ENCODE measurements at regions not wholly inside any gene's neighbourhood (a gene's known extent, or its start where the extent isn't known, plus 50 kb on each side); places are given as distances from the start of the nearest gene placed in this dataset.
A peak's percentile ranks its signal among the peaks of the same experiment; 100 is the strongest.
"Not testable (repeated sequence)": the region's sequence is repeated elsewhere in the genome, so short reads cannot be mapped to it uniquely, and the experiment has no call there.

DNA sequence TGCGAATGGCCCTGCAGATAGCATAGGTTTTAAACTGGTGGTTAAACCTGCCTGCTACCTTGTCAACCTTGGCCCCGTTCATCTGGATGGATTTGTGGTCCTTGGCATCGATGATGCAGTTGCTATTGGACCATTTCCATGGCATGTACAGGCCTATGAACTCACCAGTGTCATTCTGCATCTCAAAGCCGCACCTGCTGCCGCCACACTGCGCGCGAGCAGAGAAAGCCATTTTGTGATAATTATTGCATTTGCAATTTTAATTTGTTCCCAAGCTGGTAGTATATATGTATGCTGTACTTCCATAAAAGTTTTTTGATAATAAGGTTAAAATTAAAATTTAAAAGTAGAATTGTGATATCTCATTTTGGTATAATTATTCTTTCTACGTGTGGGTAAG lies 94.8 kb upstream of the UXS1 start:
- no peak for DNase-seq

- DNase-seq = no peak
Observed at GRCh38 chr2:106285237-106285829, 91.2 kb upstream of the UXS1 start.

DNA sequence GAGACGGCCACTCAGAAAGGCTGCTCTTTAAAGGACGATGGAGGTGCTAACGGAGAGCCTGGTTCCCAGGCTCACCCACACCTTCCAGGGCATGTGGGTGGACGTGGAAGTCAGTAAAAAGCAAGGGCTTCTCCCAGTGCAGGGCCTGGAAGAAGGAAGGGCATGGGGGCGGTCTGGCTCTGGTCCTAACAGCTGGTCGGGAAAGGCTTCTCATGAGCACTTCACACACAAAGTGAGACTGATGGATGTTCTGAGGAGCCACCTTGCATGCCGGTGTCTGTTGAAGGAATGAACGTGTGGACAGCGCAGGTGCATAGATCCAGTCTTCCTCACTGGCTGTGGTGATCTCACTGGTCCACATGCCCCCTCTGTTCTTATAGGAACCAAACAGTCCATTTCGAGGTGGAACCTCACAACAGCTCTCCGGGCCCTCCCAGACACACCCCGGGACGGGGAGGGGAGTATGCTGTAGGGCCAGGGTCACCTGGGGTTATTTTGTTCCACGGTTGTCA lies 90.6 kb upstream of the UXS1 start:
- DNase-seq = no peak

- DNase-seq = no peak
Observed at GRCh38 chr2:106284255-106284654, 90.2 kb upstream of the UXS1 start.

DNA sequence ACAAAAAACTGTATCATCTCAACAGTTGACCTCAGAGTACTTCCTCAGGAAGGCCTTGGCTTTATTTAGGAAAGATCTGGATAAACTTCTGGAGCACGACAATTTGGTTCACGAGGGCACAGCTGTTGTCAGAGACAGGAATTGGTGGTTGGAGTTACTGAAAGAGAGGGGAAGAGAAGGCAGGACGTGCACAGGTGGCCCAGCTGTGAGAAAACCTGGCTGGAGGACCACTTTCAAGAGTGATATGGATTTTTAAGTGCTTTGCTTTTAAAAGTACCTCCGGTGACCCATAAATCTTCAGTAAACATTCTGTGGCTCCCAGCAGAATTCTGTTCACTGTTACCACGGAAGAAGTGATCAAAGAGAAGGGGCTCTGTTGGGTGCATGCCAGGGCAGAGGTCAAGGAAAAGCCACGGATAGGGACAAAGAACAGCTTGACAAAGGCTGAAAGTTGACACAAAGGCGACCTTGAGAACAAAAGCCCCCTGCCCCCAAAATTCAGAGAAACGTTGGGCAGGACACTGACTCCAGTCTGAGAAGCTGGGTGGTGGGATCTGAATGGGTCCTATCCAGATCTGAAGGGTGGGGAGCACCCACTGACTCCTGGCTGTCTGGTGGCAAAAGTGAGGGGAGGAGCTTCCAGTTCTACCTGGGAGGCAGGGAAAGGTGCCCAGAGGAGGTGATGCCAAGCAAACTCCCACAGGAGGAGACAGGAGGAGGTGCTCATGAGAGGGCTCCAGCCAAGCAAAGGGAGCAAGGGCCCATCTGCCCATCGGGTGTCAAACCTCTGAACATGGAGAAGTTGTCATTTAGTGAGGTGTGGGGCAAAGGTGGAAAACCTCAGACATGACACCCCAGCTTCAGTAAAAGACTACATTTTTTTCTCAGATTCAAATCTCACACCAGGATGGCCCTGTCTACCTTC lies 89.4 kb upstream of the UXS1 start:
- DNase-seq = peak; percentile 23

DNA sequence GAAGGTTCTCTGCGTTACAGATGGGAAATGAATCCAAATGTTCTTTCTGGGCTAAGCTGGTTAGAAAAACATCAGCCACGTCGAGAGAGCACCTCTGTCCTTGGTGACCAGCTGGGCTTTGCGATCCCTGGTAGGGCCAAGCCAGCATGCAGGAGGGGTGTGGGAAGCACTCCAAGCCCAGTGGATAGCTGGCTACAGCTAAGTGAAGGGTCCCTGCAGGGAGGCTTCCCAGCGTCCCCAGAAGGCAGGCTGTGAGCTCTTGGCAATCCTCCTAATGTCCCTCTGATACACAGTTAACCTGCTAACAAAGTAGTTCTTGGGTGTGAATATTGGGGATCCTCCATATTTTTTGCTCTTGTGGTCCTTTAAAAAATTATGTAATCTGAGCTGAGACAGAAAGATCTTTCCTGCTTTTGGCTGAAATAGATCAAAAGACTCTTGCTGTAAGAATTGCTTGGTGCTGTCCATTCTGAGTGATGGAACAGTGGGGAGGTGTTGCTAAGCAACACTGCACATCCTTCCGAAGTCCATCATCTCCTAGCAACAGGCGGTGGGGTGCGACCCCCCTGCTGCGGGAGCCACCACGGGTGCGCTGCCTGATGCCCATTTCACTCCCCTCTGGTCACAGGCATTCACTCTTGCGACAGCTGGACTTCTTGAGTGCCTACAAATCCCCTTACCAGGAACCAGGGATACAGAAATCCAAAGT lies 88.5 kb upstream of the UXS1 start:
- no peak for DNase-seq

DNA sequence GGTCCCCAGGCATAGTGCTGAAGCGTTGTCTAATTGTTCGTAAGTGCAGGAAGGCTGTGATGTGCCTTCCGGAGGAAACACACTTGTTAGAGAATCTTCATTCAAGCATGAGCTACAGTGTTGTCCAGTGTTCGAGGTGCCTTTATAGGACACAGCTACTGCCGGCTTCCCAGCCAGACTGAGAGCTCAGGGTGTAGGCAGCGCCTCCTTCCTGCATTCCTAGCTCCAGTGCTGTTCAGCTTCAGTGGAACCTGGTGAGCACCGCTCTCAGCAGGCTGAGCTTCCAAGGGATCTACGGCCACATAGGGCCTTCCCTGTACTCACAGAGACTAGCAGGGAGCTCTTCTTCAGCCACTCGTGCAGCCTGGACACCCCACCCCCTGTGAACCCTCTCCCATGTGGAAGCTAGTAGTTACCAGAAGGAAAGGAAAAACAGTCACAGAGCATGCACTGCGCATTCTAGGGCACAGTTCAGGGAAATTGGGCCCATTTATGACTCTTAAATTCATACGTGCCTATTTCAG lies 87.9 kb upstream of the UXS1 start:
- DNase-seq = not testable (repeated sequence)

DNA sequence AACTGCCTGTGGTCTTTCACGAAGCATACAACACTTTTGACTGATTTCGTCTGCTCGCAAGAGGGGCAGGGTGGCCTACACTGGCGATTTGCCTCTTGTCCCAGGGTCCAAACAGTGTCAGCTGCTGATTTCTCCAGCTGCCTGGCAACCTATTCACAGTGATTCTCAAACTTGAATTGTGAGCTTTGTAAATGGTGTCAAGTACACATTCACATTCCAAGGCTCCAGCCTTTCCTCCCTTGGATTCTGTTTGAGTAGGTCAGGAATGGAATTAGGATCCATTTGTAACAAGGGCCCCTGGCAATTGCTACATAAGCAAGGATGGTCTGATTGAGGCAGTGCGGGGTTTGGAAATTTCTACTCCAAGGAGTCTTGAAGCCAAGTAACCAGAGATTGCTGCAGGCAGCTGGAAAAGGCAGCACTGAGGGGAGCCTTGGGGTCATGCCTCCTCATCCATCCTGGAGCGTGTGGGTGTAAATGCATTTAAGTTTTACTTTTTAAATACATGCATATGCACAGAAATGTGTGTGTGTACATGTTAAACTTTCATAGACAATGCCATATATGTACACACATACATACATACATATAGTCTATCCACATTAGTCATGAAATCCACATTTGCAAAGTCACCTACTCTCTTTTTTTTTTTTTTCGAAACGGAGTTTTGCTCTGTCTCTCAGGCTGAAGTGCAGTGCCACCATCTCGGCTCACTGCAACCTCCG lies 86.8 kb upstream of the UXS1 start:
- DNase-seq = no peak

DNA sequence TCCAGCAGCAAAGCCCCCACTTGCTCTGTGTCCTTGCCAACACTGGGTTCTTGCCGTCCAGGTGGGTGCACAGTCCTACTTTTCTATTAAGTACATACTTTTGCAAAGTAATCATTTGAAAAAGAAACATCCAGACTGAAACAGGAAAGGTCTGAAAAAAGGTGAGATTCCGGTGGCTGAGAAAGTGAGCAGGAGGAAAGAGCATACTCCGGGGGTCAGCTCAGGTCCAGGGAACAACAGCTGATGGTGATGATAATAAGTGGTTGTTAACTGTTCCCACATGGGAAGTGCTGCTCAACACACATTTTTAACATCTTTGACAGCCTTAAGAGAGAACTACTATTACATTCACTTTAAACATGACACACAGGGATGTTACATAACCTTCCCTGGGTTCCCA lies 86.1 kb upstream of the UXS1 start:
- no peak for DNase-seq

DNA sequence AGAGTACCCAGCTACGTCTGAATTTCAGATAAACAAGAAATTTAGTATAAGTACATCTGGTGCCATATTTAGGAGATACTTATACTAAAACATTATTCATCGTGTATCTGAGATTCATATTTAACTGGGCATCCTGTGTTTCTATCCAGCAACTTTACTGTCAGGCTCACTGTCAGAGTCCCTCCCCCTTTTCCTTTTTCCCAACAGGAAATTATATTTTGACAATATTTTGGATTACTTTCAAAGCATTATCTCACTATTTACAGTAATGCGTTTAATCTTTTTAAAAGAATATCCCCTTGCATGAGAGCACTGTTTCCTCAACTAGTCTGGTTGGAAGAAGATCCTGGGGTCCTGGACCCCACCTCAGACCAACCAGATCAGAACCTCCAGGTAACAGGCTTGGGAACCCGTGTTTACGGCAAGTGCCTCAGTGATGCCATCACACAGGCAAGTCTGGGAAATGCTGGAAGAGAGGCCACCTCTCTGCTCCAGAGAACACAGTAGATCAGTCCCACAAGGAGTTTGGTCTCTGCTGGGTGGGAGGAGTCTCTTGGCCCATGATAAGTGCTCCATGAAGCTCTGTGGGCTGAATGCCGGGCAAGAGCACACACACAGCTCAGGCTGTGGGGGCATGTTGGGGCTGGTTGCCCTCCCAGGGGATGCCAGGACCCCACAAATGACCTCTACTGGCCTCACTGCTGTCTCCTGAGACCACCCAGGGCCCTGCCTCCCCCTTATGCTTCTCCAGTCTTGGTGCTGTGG lies 84.2 kb upstream of the UXS1 start:
- no peak for DNase-seq

DNA sequence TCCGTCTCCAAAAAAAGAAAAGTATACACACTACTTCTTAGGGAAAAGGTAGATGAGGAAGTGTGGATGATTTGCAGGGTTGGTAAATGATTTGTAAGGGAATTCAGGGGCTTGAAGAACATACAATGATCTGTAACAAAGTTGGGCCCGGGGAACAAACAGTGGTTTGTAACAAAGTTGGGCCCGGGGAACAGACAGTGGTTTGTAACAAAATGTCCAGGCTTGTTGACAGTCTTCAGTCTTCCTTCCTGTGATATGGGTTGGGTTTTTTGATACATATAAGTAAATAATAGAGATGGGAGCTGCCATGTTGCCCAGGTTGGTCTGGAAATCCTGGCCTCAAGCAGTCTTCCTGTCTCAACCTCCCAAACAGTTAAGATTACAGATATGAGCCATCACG lies 83.3 kb upstream of the UXS1 start:
- DNase-seq = no peak

DNA sequence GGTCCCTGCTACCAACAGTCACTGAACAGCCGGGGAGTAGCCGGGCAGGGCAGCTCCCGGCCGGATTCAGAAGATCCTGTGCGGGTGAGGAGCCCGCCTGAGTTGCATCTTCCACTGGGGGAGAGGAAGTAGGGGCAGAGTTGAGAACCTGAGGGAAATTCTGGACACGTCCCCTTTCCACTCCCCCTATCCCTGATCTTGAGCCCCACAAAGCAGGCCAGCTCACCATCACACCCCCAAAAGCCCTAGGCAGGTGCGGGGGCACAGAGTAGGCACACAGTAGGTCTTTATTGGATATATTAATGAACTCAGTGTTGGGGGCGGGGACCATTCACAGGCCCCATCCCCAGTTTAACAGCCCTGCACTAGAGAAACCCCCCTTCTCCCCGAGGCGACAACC lies 81.9 kb upstream of the UXS1 start:
- no peak for DNase-seq

- DNase-seq = no peak
Observed at GRCh38 chr2:106274668-106275067, 80.6 kb upstream of the UXS1 start.

GRCh38 chr2:106272216-106272807 lies 78.2 kb upstream of the UXS1 start:
- DNase-seq = peak; percentile 14

GRCh38 chr2:106270471-106270891 lies 76.4 kb upstream of the UXS1 start:
- DNase-seq = no peak

DNA sequence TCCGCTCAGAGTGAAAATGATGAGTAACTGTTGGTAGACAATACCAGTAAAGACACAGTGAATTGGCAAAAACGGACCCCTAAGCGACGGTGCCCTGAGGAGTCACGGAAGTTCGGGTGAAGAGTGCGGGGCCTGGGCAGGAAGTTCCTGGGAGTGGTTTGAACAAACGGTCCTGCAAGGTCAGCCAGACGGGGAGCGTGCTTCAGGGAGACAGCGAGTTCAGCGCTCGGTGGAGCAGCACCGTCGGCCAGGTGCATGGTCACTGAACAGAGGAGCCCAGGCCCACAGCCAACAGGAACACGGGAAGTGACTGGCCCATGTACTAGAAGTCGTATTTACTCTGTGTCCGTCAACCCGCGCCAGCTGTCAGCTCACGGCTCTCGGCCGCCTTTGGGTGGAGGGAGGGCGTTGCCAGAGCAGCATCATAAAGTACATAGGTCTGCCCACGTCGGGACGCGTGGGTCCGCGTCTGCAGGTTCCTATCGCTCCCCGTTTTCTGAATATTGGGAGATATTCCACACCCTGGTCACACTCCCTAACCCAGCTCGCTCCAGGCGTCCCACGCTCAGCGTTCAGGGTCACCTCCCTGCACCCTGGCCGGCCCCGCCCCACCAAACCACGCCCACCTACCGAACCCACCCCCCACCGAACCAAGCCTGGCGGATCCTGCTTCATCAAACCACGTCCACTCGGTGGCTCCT lies 75.6 kb upstream of the UXS1 start:
- peak; percentile 63 for DNase-seq

GRCh38 chr2:106267997-106268396 lies 73.9 kb upstream of the UXS1 start:
- no peak for DNase-seq

GRCh38 chr2:106261871-106262321 lies 67.8 kb upstream of the UXS1 start:
- no peak for DNase-seq

- DNase-seq = not testable (repeated sequence)
Observed at GRCh38 chr2:106258859-106259258, 64.8 kb upstream of the UXS1 start.

- no peak for DNase-seq
Observed at GRCh38 chr2:106257830-106258229, 63.7 kb upstream of the UXS1 start.

GRCh38 chr2:106257135-106257534 lies 63.0 kb upstream of the UXS1 start:
- DNase-seq = no peak

Data from DMS153 (cell line).